Osteocyte (in vitro differentiated cells): ENCODE measurements at regions not wholly inside any gene's neighbourhood (a gene's known extent, or its start where the extent isn't known, plus 50 kb on each side); places are given as distances from the start of the nearest gene placed in this dataset.

ENCODE experiments used
- DNase-seq: peaks from one replicate; pipeline ENCODE4 v3.0.0; 2021; ENCODE audit warnings: mixed read lengths; ENCODE audit not compliant: unreplicated experiment; ENCODE audit errors: extremely low spot score
- H3K27ac Mint-ChIP-seq: one replicate; pipeline ENCODE4 v1.8.0; 2021; ENCODE audit warnings: mild to moderate bottlenecking, mixed read lengths; ENCODE audit not compliant: unreplicated experiment
- H3K27me3 Mint-ChIP-seq: one replicate; pipeline ENCODE4 v1.8.0; 2021; ENCODE audit warnings: mixed read lengths; ENCODE audit not compliant: unreplicated experiment
- H3K36me3 Mint-ChIP-seq: one replicate; pipeline ENCODE4 v1.8.0; 2021; ENCODE audit warnings: mixed read lengths; ENCODE audit not compliant: unreplicated experiment
- H3K4me1 Mint-ChIP-seq: one replicate; pipeline ENCODE4 v1.8.0; 2021; ENCODE audit warnings: mixed read lengths; ENCODE audit not compliant: unreplicated experiment
- H3K4me3 Mint-ChIP-seq: one replicate; pipeline ENCODE4 v1.8.0; 2021; ENCODE audit warnings: mild to moderate bottlenecking, moderate library complexity, mixed read lengths; ENCODE audit not compliant: unreplicated experiment
- H3K9me3 Mint-ChIP-seq: one replicate; pipeline ENCODE4 v1.8.0; 2021; ENCODE audit warnings: mixed read lengths; ENCODE audit not compliant: unreplicated experiment
- CTCF ChIP-seq: fragments of 200-600 bp; sonication (generic); IDR thresholded peaks from 2 replicates; pipeline ENCODE4 v1.5.0; 2021; ENCODE audit warnings: antibody characterized with exemption, mild to moderate bottlenecking, moderate library complexity

DNA sequence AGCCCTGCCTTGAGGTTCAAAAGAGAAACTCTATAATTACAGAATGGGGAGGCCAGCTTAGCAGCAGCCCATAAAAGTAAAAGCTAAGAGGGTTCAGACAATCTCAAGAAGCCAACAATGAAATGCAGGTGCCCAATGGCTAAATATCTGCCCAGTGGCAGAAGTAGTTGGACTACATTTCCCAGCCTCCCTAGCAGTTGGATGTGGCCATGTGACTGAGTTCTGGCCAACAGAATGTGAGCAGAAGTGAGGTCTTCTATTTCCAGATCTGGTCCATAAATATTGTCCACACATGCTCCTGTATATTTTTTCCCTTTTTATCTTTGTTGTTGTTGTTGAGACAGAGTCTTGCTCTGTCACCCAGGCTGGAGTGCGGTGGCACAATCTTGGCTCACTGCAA lies 127.9 kb upstream of the NHS start:
- Mint-ChIP-seq H3K9me3 (peaks cover 4% of the 10 kb centered on the region), H3K27me3 (no peaks in the 10 kb centered on the region), H3K36me3 (no peaks in the 10 kb centered on the region), H3K4me1 (no peaks in the 10 kb centered on the region), H3K4me3 (no peak overlapping the region), H3K27ac (no peak overlapping the region)
- DNase-seq, result no peak
- TF ChIP-seq CTCF, result no peak

DNA sequence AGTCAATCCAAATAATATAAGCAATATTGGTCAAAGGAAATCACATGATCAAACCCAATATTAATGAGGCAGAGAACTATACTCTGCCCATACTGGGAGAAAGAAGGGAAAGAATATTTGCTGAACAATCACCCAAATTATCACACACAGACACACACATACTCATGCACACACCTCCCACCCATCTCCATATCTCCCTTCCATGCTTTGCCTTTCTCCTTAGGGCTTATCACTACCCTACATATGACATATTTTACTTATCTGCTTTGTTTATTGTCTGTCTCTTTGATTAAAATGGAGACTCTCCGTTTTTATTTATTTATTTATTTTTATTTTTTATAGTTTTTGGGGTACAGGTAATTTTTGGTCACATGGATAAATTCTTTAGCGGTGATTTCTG lies 112.9 kb upstream of the NHS start:
- TF ChIP-seq CTCF, result no peak
- Mint-ChIP-seq H3K27ac (no peak overlapping the region), H3K36me3 (no peaks in the 10 kb centered on the region)

DNA sequence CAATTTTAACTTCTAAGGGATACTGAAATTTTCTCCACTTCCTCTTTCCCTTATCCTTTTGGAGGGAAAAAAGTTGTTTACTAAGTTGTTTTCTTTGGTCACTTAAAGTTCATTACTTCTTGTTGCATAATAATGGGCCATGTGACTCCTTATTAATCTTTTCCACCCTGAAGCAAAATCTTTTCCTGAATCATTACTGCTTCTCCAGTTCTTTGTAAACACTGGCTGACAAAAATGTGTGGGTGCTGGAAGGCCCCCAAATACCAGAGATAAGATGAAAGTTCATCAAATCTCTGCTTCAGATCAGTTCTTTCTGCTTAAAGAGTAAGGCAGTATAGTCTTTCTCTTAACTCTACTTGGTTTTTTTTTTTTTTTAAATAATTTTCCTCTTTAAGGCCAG lies 108.9 kb upstream of the NHS start:
- Mint-ChIP-seq H3K27me3 (no peaks in the 10 kb centered on the region), H3K9me3 (peaks cover 4% of the 10 kb centered on the region), H3K4me3 (no peak overlapping the region), H3K4me1 (no peaks in the 10 kb centered on the region), H3K27ac (no peak overlapping the region), H3K36me3 (no peaks in the 10 kb centered on the region)
- DNase-seq, result no peak
- TF ChIP-seq CTCF, result no peak

More for the DNA sequence above, 112.9 kb upstream of the NHS start:
- no peaks in the 10 kb centered on the region for H3K27me3 Mint-ChIP-seq
- no peak for DNase-seq
- peaks cover 4% of the 10 kb centered on the region for H3K9me3 Mint-ChIP-seq
- no peak overlapping the region for H3K4me3 Mint-ChIP-seq
- no peaks in the 10 kb centered on the region for H3K4me1 Mint-ChIP-seq

GRCh38 chrX:17278961-17279360 lies 96.0 kb upstream of the NHS start:
- Mint-ChIP-seq H3K36me3 (no peaks in the 10 kb centered on the region), H3K9me3 (peaks cover 9% of the 10 kb centered on the region), H3K27ac (no peak overlapping the region), H3K4me1 (no peaks in the 10 kb centered on the region), H3K4me3 (no peak overlapping the region), H3K27me3 (peaks cover 5% of the 10 kb centered on the region)
- no peak for TF ChIP-seq CTCF
- DNase-seq, result no peak

- no peaks in the 10 kb centered on the region for H3K4me1 Mint-ChIP-seq
- H3K27ac Mint-ChIP-seq, result no peak overlapping the region
- H3K27me3 Mint-ChIP-seq, result no peaks in the 10 kb centered on the region
- no peak for TF ChIP-seq CTCF
- peaks cover 9% of the 10 kb centered on the region for H3K9me3 Mint-ChIP-seq
- no peaks in the 10 kb centered on the region for H3K36me3 Mint-ChIP-seq
- no peak for DNase-seq
- no peak overlapping the region for H3K4me3 Mint-ChIP-seq
Observed at GRCh38 chrX:17285983-17286382, 89.0 kb upstream of the NHS start.
